WTC11 (cell line): ENCODE measurements at regions not wholly inside any gene's neighbourhood (a gene's known extent, or its start where the extent isn't known, plus 50 kb on each side); places are given as distances from the start of the nearest gene placed in this dataset.

Source experiments
- NR3C1 ChIP-seq: sonication (generic); formaldehyde crosslinking; conservative IDR thresholded peaks from 2 replicates; pipeline ENCODE4 v1.8.1; 2023; ENCODE audit warnings: low read depth, mild to moderate bottlenecking, missing genetic modification reagents
- TEAD4 ChIP-seq: sonication (generic); formaldehyde crosslinking; IDR thresholded peaks from 2 replicates; pipeline ENCODE4 v1.8.0; 2022; ENCODE audit warnings: mild to moderate bottlenecking, missing genetic modification reagents
- TF ChIP-seq, protein P1 (sequence below): fragments of 200-600 bp; IDR thresholded peaks from 2 replicates; pipeline ENCODE4 v1.8.0; 2022; ENCODE audit warnings: antibody characterized with exemption

- TF ChIP-seq, protein P1, sequence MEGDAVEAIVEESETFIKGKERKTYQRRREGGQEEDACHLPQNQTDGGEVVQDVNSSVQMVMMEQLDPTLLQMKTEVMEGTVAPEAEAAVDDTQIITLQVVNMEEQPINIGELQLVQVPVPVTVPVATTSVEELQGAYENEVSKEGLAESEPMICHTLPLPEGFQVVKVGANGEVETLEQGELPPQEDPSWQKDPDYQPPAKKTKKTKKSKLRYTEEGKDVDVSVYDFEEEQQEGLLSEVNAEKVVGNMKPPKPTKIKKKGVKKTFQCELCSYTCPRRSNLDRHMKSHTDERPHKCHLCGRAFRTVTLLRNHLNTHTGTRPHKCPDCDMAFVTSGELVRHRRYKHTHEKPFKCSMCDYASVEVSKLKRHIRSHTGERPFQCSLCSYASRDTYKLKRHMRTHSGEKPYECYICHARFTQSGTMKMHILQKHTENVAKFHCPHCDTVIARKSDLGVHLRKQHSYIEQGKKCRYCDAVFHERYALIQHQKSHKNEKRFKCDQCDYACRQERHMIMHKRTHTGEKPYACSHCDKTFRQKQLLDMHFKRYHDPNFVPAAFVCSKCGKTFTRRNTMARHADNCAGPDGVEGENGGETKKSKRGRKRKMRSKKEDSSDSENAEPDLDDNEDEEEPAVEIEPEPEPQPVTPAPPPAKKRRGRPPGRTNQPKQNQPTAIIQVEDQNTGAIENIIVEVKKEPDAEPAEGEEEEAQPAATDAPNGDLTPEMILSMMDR = no peak
- TF ChIP-seq TEAD4 (no peak), NR3C1 (CRISPR knock-in tag) (no peak)
These were observed 193.7 kb downstream of the IZUMO3 start for GRCh38 chr9:24351973-24352372.
